ENCODE measurements at regions not wholly inside any gene's neighbourhood (a gene's known extent, or its start where the extent isn't known, plus 50 kb on each side); places are given as distances from the start of the nearest gene placed in this dataset.

DNA sequence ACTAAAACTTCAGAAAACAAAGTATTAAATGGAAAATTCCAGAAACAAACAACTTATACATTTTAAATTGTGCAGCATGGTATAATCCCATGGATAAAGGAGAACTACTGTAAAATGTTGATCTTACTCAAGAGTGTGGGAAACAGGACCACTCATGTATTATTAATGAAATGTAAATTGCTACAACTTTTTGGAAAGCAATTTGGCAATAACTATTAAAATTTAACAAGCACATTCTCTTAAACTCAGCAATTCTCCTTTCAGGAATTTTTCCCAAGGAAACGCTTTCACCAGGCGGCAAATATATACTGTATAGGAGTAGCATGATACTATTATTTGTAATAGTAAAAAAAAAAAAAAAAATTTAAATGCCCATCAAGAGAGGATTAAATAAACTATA, 284.5 kb upstream of the AMIGO2 start:
- H3K4me1 ChIP-seq, result no peaks in the 10 kb centered on the region
- no peaks in the 10 kb centered on the region for H3K27me3 ChIP-seq
- no peak overlapping the region for H3K4me3 ChIP-seq
- no peak for DNase-seq
- TF ChIP-seq POLR2A (IDR thresholded peaks at IDR 0.05), result no peak
- H3K36me3 ChIP-seq (ENCODE audit: low read depth, missing control alignments), result no peaks in the 10 kb centered on the region
- no peaks in the 10 kb centered on the region for H3K9me3 ChIP-seq
- intact Hi-C loops (cut with DNase I; ENCODE audit: low total_unique reads), result no loop called here
- H3K27ac ChIP-seq, result no peak overlapping the region
- WGBS, 2 donors, result 95 to 99% methylated on average over 2 of the region's 2 CpGs

- Histone ChIP-seq H3K36me3 (ENCODE audit: low read depth, missing control alignments) (no peaks in the 10 kb centered on the region), H3K4me1 (no peaks in the 10 kb centered on the region), H3K27me3 (no peaks in the 10 kb centered on the region), H3K4me3 (no peak overlapping the region), H3K27ac (no peak overlapping the region), H3K9me3 (no peaks in the 10 kb centered on the region)
- 88 to 90% methylated on average over 3 of the region's 3 CpGs for WGBS, 2 donors
- intact Hi-C loops (cut with DNase I; ENCODE audit: low total_unique reads), result no loop called here
- DNase-seq, result no peak
- TF ChIP-seq POLR2A (IDR thresholded peaks at IDR 0.05) (no peak), CTCF (IDR thresholded peaks at IDR 0.05) (no peak)
These were observed 282.5 kb upstream of the AMIGO2 start for GRCh38 chr12:47362126-47362705.

GRCh38 chr12:47361389-47362021, 281.7 kb upstream of the AMIGO2 start:
- Histone ChIP-seq H3K36me3 (ENCODE audit: low read depth, missing control alignments) (no peaks in the 10 kb centered on the region), H3K4me3 (no peak overlapping the region), H3K27ac (no peak overlapping the region), H3K9me3 (no peaks in the 10 kb centered on the region), H3K27me3 (no peaks in the 10 kb centered on the region), H3K4me1 (no peaks in the 10 kb centered on the region)
- intact Hi-C loops (cut with DNase I; ENCODE audit: low total_unique reads), result no loop called here
- peak; percentile 34 for DNase-seq
- TF ChIP-seq POLR2A (IDR thresholded peaks at IDR 0.05) (no peak), CTCF (IDR thresholded peaks at IDR 0.05) (no peak)
- 65 to 68% methylated on average over 7 of the region's 7 CpGs for WGBS, 2 donors

- WGBS, 2 donors, result 44 to 50% methylated on average over 4 of the region's 4 CpGs
- intact Hi-C loops (cut with DNase I; ENCODE audit: low total_unique reads), result no loop called here
- Histone ChIP-seq H3K27ac (peak overlapping the region in 1 of 2 donors; percentile 33), H3K36me3 (ENCODE audit: low read depth, missing control alignments) (no peaks in the 10 kb centered on the region), H3K4me1 (no peaks in the 10 kb centered on the region), H3K9me3 (no peaks in the 10 kb centered on the region), H3K4me3 (no peak overlapping the region), H3K27me3 (no peaks in the 10 kb centered on the region)
- TF ChIP-seq CTCF (IDR thresholded peaks at IDR 0.05), result no peak
- TF ChIP-seq POLR2A (IDR thresholded peaks at IDR 0.05), result no peak
- no peak for DNase-seq
These were observed 281.1 kb upstream of the AMIGO2 start for GRCh38 chr12:47360771-47361388.

DNA sequence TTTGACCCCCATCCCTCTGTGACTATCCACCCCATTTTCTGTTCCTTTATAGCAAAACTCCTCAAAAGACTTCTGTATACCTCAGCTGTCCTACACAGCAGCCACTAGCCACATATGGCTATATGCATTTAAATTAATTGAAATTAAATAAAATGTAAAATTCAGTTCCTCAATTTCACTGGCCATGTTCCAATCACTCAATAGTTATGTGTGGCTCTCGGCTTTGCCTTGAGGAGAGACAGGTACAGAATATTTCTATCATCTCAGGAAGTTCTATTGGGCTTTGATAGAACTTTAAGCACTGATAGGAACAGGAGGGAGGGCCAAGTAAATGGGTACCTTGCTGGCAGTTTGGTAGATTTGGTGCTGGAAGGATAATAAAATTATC, 280.3 kb upstream of the AMIGO2 start:
- H3K4me3 ChIP-seq, result no peak overlapping the region
- H3K27me3 ChIP-seq, result no peaks in the 10 kb centered on the region
- no peaks in the 10 kb centered on the region for H3K4me1 ChIP-seq
- H3K27ac ChIP-seq, result no peak overlapping the region
- H3K9me3 ChIP-seq, result no peaks in the 10 kb centered on the region
- no peak for TF ChIP-seq POLR2A (IDR thresholded peaks at IDR 0.05)
- TF ChIP-seq CTCF (IDR thresholded peaks at IDR 0.05), result no peak
- WGBS, 2 donors, result 87 to 88% methylated on average over 1 of the region's 1 CpG
- no peak for DNase-seq
- intact Hi-C loops (cut with DNase I; ENCODE audit: low total_unique reads), result no loop called here
- H3K36me3 ChIP-seq (ENCODE audit: low read depth, missing control alignments), result no peaks in the 10 kb centered on the region
